ENCODE measurements at regions not wholly inside any gene's neighbourhood (a gene's known extent, or its start where the extent isn't known, plus 50 kb on each side); places are given as distances from the start of the nearest gene placed in this dataset.

- TF ChIP-seq EZH2 (IDR thresholded peaks at IDR 0.05) (no peak), CTCF (IDR thresholded peaks at IDR 0.05) (no peak)
These were observed 65.9 kb upstream of the C7orf33 start for GRCh38 chr7:148524479-148525224.
